Spleen (tissue), 7 donors: ENCODE measurements at regions not wholly inside any gene's neighbourhood (a gene's known extent, or its start where the extent isn't known, plus 50 kb on each side); places are given as distances from the start of the nearest gene placed in this dataset.

Source experiments
- POLR2AphosphoS5 ChIP-seq, 3 donors: sonication (generic); formaldehyde crosslinking; IDR thresholded peaks; one replicate each; pipeline ENCODE4 v1.5.1; 2017; ENCODE audit warnings: antibody characterized with exemption in 3 of 3
- TF ChIP-seq, protein P1 (sequence below), 11 experiments: fragments of 200-600 bp in 7 of 11; fragments of 450-650 bp in 4 of 11; sonication (generic) in 4 of 11; IDR thresholded peaks in 8 of 11; conservative IDR thresholded peaks in 3 of 11; 1 replicate in 7 of 11; 2 replicates in 4 of 11; pipeline versions ENCODE4 v1.4.0 to v1.8.0; 2016 to 2021; ENCODE audit warnings: antibody characterized with exemption in 11 of 11, inconsistent platforms in 4 of 11, mild to moderate bottlenecking in 1 of 11
- donor health status: DM: no; HTN: no; CAD: no; lungs with moderate emphysema.
- donor health status: DM: no; HTN: no; CAD: no.
- donor health status: DM: no; HTN: no; CAD: no.

DNA sequence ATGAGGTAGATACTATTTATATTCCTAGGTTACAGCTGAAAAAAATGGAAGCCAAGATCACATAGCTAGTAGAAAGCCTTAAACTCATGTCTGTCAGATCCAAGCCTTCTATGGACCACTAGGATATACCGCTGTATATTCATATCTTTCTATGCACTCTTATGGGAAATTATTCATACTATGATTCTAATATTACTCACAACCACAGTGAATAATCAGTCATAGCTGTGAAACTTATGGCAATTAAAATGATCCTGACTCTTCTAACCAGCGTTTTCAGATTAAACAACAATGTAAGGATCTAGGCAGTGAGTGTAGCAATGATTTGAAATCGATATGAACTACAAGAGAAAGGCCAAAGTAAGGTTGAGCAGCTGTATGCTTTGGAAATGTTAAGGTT, 111.0 kb downstream of the RASGEF1B start:
- TF ChIP-seq, protein P1, sequence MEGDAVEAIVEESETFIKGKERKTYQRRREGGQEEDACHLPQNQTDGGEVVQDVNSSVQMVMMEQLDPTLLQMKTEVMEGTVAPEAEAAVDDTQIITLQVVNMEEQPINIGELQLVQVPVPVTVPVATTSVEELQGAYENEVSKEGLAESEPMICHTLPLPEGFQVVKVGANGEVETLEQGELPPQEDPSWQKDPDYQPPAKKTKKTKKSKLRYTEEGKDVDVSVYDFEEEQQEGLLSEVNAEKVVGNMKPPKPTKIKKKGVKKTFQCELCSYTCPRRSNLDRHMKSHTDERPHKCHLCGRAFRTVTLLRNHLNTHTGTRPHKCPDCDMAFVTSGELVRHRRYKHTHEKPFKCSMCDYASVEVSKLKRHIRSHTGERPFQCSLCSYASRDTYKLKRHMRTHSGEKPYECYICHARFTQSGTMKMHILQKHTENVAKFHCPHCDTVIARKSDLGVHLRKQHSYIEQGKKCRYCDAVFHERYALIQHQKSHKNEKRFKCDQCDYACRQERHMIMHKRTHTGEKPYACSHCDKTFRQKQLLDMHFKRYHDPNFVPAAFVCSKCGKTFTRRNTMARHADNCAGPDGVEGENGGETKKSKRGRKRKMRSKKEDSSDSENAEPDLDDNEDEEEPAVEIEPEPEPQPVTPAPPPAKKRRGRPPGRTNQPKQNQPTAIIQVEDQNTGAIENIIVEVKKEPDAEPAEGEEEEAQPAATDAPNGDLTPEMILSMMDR (IDR thresholded peaks at IDR 0.05 in 8 of 11, conservative IDR thresholded peaks at IDR 0.05 in 3 of 11), result no peak
- no peak for TF ChIP-seq POLR2AphosphoS5 (IDR thresholded peaks at IDR 0.05)
